GM18519 (cell line): ENCODE measurements at regions not wholly inside any gene's neighbourhood (a gene's known extent, or its start where the extent isn't known, plus 50 kb on each side); places are given as distances from the start of the nearest gene placed in this dataset.
A peak's percentile ranks its signal among the peaks of the same experiment; 100 is the strongest.
"Not testable (repeated sequence)": the region's sequence is repeated elsewhere in the genome, so short reads cannot be mapped to it uniquely, and the experiment has no call there.

Experiments
- ATAC-seq: cut with Tn5 transposase; IDR thresholded peaks from one replicate; pipeline ENCODE4 v1.9.1; 2021; ENCODE audit warnings: mild to moderate bottlenecking, moderate library complexity; ENCODE audit not compliant: unreplicated experiment, low FRiP score

DNA sequence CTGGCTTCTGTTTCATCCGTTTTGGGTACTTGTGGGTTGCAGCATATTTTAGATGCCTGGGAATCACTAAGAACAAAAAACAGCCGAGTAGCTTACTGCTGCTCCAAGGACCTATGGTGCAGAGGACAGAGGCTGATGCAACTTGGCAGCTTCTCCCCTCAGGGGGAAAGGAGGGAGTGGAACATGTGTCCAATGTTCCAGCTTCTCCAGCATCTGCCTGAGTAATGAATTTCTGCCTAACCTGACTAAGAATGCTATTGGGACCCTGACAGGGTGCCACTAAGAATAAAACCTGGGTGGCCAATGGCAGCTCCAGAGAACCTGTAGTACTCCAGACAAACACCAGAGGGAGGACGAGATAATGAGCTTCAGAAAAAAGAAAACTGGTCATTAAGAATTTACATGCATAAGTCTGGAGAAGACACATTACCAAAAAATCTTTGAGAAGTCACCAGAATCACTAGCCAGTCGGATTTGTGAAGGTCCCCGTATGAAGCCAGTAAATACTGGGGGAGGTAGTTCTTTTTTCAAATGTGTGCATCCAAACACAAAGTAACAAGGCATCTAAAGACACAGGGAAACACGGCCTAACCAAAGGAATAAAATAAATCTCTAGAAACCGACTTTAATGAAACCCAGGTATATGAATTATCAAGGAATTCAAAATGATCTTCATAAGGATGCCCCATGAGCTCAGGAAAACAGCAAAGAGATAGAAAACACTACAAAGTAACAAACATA is 293.5 kb downstream of the HINT1 start:
- peak; percentile 68 for ATAC-seq

DNA sequence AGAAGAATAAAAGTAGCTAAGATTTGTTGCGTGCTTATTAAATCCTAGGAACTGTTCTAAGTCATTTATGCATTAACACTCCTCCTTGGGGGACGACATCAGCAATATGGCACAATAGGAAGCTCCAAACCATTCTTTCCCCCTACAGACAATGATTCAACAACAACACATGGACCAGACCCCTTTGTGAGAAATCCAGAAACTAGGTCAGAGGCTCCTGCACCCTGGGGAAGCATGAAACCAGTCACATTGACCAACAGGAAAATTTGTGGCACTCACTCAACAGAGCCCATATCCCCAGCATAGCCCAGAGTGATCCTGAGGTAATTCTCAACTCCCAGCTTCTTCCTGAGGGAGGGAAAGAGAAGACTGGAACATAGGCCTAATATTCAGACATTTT is 294.4 kb downstream of the HINT1 start:
- ATAC-seq = no peak

DNA sequence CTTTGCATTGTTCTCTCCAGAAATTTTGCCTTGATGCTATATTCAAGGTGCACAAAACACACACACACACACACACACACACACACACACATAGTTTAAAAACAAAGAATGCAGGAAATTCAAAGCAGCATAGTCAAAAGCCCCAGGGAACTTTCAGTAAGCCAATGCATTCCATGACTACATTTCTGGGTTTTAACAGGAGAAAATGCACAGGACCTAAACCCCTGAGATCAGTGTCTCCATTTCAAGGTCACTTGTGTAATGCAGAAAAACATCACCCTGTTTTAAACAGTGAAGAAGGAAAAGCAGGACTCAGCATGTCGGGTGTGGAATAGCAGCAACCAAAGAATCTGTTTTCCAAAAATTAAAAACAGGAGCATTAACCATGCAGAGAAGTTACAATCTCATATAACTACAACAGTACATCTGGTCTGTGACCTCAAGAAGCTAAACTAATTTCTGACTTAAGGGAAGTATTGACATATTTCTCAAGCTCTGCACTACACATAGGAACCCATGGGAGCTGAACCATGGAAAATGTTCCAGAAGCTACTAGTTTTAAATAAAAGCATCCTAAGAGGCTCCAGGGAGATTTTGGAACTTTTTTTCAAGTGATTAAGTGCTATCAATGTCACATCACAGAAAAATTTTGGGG is 296.7 kb downstream of the HINT1 start:
- no peak for ATAC-seq

GRCh38 chr5:130845049-130845765 is 319.8 kb downstream of the HINT1 start:
- no peak for ATAC-seq

GRCh38 chr5:130836729-130837649 is 328.1 kb downstream of the HINT1 start:
- ATAC-seq = peak; percentile 70

DNA sequence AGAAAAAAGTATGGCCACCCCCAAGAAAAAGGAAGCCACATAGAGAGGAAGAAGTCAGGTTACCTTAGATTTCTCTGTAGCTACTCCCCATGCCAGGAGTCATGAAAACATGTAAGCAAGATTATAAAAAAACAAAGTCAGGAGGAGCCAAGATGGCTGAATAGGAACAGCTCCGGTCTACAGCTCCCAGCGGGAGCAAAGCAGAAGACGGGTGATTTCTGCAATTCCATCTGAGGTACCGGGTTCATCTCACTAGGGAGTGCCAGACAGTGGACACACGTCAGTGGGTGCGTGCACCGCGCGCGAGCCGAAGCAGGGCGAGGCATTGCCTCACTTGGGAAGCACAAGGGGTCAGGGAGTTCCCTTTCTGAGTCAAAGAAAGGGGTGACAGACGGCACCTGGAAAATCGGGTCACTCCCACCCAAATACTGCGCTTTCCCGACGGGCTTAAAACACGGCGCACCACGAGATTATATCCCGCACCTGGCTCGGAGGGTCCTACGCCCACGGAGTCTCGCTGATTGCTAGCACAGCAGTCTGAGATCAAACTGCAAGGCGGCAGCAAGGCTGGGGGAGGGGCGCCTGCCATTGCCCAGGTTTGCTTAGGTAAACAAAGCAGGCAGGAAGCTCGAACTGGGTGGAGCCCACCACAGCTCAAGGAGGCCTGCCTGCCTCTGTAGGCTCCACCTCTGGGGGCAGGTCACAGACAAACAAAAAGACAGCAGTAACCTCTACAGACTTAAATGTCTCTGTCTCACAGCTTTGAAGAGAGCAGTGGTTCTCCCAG is 347.3 kb downstream of the HINT1 start:
- not testable (repeated sequence) for ATAC-seq

DNA sequence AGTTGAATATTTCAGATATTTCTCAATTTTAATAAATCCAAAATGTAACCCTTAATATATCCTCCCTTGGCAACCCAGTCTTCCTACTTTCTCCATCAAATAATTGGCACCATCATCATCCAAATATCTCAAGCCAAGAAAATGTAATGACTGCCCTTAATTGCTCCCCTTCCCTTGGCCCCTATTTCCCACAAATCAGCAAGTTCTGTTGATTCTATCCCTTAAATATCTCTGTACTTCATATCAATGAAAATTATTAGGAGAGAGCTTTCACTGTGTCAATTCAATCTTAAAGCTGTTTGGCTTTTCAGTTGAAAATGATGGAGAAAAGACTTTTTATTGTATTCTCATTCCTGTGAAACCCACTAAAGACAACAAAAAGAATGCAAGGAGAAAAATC is 349.8 kb downstream of the HINT1 start:
- no peak for ATAC-seq

- no peak for ATAC-seq
Observed at GRCh38 chr5:130808691-130809090, 356.4 kb downstream of the HINT1 start.

GRCh38 chr5:130805648-130806047 is 359.4 kb downstream of the HINT1 start:
- no peak for ATAC-seq

- no peak for ATAC-seq
Observed at GRCh38 chr5:130805036-130805435, 360.0 kb downstream of the HINT1 start.

GRCh38 chr5:130801963-130802362 is 363.1 kb downstream of the HINT1 start:
- ATAC-seq = no peak

DNA sequence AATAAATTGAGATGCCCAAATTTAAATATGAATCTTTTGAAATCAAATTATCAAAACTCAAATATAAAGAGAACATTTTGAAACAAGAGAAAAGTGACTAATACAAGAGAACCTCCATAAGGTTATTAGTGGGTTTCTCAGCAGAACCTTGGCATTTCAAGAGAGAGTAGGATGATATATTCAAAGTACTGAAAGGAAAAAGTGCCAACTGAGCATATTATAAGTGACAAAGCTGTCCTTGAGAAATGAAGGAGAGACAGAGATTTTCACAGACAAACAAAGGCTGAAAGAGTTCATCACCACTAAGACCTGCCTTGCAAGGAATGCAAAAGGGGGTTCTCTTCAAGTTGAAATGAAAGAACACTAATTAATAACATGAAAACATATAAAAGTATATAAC is 366.0 kb downstream of the HINT1 start:
- no peak for ATAC-seq

DNA sequence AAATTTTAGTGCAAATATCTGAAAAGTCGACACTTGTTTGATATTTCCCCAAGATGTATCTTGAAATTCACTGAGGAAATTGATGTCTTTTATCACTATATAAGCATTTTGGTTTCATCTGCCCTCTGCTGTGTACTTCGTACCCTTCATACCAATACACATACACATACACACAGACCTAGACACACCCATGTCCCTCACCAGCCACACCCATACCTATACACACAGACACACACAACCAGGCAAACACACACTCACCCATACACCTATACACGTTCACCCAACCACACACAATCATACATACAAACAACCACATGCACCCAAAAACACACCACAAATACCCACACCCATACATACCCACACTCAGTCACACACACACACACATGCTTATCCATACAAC is 367.8 kb downstream of the HINT1 start:
- ATAC-seq = no peak

DNA sequence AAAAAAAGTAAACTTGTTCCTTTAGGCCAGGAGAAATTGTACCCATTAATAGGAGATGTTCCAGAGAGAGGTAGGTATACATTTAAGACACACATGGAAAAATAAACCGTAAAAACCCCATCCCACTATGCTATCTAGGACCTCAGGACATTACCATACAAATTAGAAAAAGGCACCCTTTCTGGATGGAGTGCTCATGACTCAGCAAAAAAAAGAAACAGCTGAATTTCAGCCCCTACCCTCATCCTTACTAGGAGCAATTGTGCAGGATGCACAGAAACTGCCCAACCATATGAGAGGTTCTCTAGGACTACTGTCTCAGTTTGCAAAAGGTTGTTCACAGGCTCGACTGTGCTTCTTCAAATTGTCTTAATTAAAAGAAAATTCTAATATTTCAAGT is 368.2 kb downstream of the HINT1 start:
- no peak for ATAC-seq

DNA sequence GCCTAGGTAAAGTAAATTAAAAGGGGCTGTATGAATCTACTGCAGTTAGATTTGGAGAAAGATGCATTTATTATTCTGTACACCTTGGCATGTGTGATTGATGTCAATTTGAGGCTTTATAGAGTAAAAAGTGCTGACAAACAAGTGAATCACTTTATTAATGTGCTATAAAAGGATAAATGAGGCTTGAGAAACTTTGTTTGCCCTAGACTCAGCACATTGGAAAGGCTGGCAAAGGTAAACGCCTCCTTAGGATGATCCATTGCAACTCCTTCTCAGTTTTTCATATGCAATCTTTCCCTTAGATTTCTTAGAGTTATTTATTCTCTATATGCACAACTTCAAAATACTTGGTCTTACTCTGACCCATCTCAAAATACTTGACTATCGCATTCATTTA is 369.0 kb downstream of the HINT1 start:
- no peak for ATAC-seq

DNA sequence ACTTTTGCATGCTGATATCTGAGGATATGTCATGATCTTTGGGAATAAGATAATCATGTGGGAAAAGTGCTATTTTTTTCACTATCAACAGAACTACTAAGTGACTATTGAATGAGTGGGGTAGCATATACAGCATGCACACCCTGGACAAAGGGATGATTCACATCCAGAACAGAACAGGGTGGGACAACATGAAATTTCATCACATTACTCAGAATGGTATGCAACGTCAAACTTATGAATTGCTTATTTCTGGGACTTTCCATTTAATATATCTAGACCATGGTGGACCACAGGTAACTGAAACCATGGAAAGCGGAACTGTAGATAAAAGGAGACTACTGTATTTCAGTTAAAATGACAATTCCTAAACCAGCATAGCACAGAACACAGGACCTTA is 370.0 kb downstream of the HINT1 start:
- ATAC-seq = no peak

- no peak for ATAC-seq
Observed at GRCh38 chr5:130777794-130778193, 387.3 kb downstream of the HINT1 start.

DNA sequence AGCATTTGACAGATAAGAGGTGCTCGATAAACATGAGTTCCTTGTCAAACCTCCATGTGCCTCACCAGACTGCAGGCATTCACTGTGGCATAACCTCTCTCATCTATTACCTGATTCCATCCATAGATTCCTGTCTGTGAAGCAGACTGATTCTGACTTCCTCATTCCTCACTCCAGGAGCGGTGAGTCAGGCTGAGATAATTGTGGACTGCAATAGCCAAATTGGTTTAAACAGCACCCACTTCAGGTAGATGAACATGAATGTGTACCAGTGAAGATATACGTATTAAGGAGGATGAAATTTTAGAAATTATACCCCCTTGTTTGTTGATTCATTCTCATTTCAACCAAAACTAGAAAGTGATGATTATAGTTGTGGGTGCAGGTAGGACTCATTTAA is 391.2 kb downstream of the HINT1 start:
- ATAC-seq = no peak

DNA sequence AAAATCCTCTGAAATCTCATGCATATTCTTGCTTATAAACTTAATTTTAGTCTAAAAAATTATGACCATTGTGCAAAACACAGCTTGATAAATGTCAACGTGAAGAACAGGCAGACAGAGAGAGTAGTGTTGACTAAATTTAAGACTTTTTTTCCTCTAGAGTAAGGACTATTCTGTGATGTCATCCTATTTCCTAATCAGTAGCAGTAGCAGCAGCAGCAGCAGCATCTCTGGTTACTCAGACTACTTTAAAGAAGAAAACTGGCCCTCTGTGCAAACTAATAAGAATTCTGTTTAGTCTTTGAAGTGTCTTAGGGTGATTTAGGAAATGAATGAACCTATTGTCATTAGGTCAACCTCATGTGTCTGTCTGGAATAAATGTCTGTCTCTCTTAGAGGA is 403.0 kb downstream of the HINT1 start:
- ATAC-seq = no peak

DNA sequence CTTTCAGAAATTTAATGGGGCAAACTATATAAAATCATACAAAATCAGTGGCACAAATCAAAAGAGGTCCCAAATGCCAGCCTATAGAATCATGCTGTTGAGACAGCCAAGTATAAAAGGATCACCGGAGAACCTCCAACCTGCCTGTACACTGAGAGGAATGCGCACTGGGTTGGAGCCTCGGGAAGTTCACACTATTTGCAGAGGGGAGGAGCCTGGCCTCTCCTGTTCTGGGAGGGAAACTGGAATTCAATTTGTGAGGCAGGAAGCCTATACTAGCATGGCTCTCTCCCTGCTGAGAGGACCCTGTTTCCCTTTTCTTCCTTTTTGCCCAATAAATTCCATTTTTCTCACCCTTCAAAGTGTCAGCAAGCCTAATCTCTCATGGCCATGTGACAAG is 406.0 kb downstream of the HINT1 start:
- no peak for ATAC-seq
